ENCODE measurements at regions not wholly inside any gene's neighbourhood (a gene's known extent, or its start where the extent isn't known, plus 50 kb on each side); places are given as distances from the start of the nearest gene placed in this dataset.

DNA sequence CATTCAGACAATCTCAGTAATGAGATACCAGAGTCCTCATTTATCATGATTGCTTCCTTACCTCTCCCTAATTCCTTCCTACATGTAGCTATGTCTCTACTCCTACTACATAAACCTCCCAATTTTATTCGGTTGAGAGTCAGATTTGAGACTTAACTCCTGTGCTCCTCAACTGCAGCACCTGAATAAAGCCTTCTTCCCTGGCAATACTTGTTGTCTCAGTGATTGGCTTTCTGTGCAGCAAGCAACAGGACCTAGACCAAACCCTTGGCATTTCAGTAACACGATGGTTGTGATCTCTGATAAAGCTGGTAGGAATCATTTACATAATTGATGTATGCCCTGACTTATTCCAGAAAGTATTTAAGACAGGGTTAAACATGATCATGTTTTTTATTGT, 106.7 kb upstream of the NANOGP8 start:
- TF ChIP-seq, protein P1, sequence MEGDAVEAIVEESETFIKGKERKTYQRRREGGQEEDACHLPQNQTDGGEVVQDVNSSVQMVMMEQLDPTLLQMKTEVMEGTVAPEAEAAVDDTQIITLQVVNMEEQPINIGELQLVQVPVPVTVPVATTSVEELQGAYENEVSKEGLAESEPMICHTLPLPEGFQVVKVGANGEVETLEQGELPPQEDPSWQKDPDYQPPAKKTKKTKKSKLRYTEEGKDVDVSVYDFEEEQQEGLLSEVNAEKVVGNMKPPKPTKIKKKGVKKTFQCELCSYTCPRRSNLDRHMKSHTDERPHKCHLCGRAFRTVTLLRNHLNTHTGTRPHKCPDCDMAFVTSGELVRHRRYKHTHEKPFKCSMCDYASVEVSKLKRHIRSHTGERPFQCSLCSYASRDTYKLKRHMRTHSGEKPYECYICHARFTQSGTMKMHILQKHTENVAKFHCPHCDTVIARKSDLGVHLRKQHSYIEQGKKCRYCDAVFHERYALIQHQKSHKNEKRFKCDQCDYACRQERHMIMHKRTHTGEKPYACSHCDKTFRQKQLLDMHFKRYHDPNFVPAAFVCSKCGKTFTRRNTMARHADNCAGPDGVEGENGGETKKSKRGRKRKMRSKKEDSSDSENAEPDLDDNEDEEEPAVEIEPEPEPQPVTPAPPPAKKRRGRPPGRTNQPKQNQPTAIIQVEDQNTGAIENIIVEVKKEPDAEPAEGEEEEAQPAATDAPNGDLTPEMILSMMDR (conservative IDR thresholded peaks at IDR 0.05; ENCODE audit: low read depth in 2 of 2) = no peak
- TF ChIP-seq EZH2phosphoT487 (IDR thresholded peaks at IDR 0.05; ENCODE audit: unreplicated experiment) = no peak
